Putamen (tissue), 1 donor: ENCODE measurements at regions not wholly inside any gene's neighbourhood (a gene's known extent, or its start where the extent isn't known, plus 50 kb on each side); places are given as distances from the start of the nearest gene placed in this dataset.
A peak's percentile ranks its signal among the peaks of the same experiment; 100 is the strongest.

Source experiments
- DNase-seq: peaks from one replicate; pipeline ENCODE4 v3.0.0-alpha.2; 2016; ENCODE audit warnings: low spot score

GRCh38 chr6:165821754-165822153 is 158.7 kb upstream of the PDE10A start:
- no peak for DNase-seq

- no peak for DNase-seq
Measured at GRCh38 chr6:165820934-165821333, 157.9 kb upstream of the PDE10A start.

- DNase-seq: no peak
Measured at GRCh38 chr6:165820407-165820806, 157.4 kb upstream of the PDE10A start.

GRCh38 chr6:165819394-165819793 is 156.4 kb upstream of the PDE10A start:
- DNase-seq: no peak

- no peak for DNase-seq
Measured at GRCh38 chr6:165818200-165818599, 155.2 kb upstream of the PDE10A start.

GRCh38 chr6:165817771-165818170 is 154.7 kb upstream of the PDE10A start:
- no peak for DNase-seq

- DNase-seq: no peak
Measured at GRCh38 chr6:165817148-165817547, 154.1 kb upstream of the PDE10A start.

GRCh38 chr6:165814679-165815078 is 151.6 kb upstream of the PDE10A start:
- no peak for DNase-seq

- no peak for DNase-seq
Measured at GRCh38 chr6:165811512-165811911, 148.5 kb upstream of the PDE10A start.

GRCh38 chr6:165808021-165808420 is 145.0 kb upstream of the PDE10A start:
- no peak for DNase-seq

GRCh38 chr6:165807249-165807960 is 144.4 kb upstream of the PDE10A start:
- DNase-seq: no peak

GRCh38 chr6:165806126-165806810 is 143.2 kb upstream of the PDE10A start:
- DNase-seq: no peak

- no peak for DNase-seq
Measured at GRCh38 chr6:165805636-165806035, 142.6 kb upstream of the PDE10A start.

- no peak for DNase-seq
Measured at GRCh38 chr6:165805067-165805555, 142.1 kb upstream of the PDE10A start.

- peak; percentile 18 for DNase-seq
Measured at GRCh38 chr6:165804331-165805066, 141.5 kb upstream of the PDE10A start.

- no peak for DNase-seq
Measured at GRCh38 chr6:165800337-165800736, 137.3 kb upstream of the PDE10A start.

GRCh38 chr6:165799391-165800153 is 136.5 kb upstream of the PDE10A start:
- DNase-seq: no peak

- no peak for DNase-seq
Measured at GRCh38 chr6:165798991-165799390, 135.9 kb upstream of the PDE10A start.

- no peak for DNase-seq
Measured at GRCh38 chr6:165794179-165794601, 131.1 kb upstream of the PDE10A start.

GRCh38 chr6:165793287-165793825 is 130.3 kb upstream of the PDE10A start:
- DNase-seq: no peak

- DNase-seq: no peak
Measured at GRCh38 chr6:165791876-165792437, 128.9 kb upstream of the PDE10A start.
